GM19438 (cell line): ENCODE measurements at regions not wholly inside any gene's neighbourhood (a gene's known extent, or its start where the extent isn't known, plus 50 kb on each side); places are given as distances from the start of the nearest gene placed in this dataset.
"Not testable (repeated sequence)": the region's sequence is repeated elsewhere in the genome, so short reads cannot be mapped to it uniquely, and the experiment has no call there.

Experiments used
- ATAC-seq: cut with Tn5 transposase; IDR thresholded peaks from one replicate; pipeline ENCODE4 v1.9.1; 2021; ENCODE audit warnings: low read depth; ENCODE audit not compliant: unreplicated experiment

DNA sequence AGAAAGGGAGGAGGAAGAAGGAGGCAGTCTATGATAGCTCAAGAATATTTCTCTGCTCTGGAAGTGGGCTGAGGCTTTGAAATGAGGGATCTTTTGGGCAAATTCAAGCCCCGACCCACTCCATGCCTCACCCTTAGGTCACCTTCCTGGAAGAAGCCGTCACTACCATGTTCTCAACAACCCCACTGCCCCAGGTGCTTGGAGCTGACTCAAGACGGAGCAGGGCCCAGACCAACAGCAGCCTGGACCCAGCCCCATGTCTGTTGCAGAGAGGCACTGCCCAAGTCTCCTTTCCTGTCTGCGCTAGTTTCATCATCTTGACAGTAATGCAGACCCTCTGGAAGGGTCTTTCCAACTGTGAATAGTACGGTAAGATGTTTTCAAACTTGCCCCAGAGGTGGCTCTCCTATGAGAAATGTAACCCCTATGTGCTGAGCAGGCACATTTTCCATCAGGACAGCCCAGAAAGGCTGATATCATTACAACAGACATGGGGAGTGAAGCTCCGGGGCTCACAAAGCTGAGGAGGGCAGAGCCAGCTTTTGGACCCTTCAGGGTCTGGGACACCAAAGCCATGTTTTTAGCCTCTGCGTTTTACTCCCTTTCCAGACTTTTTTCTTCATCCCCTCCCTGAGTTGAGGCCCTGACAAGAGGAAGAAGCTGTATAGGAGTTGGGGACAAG lies 128.2 kb upstream of the LARP1 start:
- ATAC-seq, result no peak

- ATAC-seq, result no peak
Measured at GRCh38 chr5:154625031-154625430, 130.1 kb upstream of the LARP1 start.

- ATAC-seq, result no peak
Measured at GRCh38 chr5:154624341-154624740, 130.8 kb upstream of the LARP1 start.

DNA sequence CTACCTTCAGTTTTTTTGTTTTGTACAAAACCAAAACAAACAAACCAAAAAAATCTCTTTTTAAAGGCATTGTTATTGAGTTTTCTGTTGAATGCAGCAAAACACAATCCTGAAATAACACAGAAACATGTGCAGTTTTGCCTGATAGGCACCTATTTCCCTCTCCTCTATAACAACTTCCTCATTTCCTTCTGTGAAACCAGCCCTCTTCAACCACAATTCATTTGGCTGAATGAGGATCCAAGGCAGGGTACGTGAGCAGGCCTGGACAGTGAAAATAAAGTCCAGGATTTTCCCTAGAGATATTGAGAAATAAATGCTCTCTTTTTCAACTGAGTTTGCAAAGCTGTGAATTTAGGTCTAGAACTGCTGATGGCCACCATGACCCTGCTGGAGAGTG lies 134.8 kb upstream of the LARP1 start:
- no peak for ATAC-seq

DNA sequence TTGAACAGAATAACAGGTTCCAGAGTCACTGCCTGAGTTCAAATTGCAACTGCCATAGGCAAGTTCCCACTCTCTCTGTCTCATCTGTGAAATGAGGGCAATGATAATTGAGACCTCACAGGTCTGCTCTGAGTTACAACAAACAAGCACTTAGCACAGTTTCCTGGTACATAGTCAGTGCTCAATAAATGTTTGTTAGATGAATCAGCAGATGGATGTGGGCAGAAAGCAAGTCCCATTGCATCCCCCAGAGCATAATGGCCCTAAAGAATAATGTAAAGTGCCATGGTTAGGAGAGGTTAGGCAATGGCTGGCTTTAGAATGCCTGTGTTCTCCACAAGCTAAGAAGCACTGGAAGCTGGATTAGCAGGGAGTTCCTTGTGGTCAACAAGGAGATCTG lies 136.5 kb upstream of the LARP1 start:
- no peak for ATAC-seq

GRCh38 chr5:154614595-154614994 lies 136.6 kb upstream of the HAND1 start:
- ATAC-seq, result no peak

- no peak for ATAC-seq
Measured at GRCh38 chr5:154614125-154614524, 136.1 kb upstream of the HAND1 start.

GRCh38 chr5:154612666-154613065 lies 134.6 kb upstream of the HAND1 start:
- ATAC-seq, result no peak

- no peak for ATAC-seq
Measured at GRCh38 chr5:154611341-154611767, 133.3 kb upstream of the HAND1 start.

GRCh38 chr5:154610321-154611154 lies 132.5 kb upstream of the HAND1 start:
- ATAC-seq, result peak; percentile 99

GRCh38 chr5:154609251-154609650 lies 131.2 kb upstream of the HAND1 start:
- no peak for ATAC-seq

DNA sequence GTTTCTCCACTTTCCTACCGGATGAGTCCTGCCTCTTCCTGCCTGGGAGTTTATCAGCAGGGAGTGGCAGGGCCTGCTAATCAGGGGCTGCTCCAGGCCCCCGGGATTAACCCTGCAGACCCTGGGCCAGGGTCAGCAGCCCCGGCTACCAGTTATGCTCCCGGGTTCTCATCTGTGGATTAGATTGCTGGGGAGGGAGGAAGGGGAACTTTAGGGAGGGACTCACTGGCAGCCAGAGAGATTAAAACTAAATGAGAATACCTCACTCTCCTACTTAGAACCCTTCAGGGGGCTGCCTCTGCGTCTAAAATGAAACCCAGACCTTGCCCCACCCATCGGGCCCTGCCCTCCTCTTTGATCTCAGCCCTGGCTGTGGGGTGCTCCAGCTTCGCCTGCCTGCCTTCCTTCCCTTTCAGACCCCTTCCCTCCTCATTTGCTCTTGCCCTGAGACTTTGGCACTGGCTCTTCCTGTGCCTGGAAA lies 130.5 kb upstream of the HAND1 start:
- ATAC-seq, result no peak

GRCh38 chr5:154607746-154608145 lies 129.7 kb upstream of the HAND1 start:
- no peak for ATAC-seq

DNA sequence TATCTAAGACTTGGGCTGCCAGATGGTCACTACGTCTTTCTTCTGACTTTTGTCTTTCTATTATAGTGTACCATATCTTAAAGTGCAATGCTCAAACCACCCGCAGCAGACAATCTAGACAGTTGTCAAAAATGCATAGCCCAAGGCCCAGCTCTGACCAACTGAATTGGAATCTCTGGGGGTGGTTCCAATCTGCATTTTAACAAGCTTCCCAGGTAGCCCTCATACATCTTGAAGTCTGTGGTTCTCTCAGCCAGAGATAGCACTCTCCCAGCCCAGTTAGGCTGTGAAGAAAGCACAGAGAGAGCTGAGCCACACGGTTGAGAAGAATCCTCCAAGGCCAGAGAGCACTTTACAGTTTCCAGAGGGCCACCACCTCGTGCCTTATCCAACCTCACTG lies 128.2 kb upstream of the HAND1 start:
- no peak for ATAC-seq

DNA sequence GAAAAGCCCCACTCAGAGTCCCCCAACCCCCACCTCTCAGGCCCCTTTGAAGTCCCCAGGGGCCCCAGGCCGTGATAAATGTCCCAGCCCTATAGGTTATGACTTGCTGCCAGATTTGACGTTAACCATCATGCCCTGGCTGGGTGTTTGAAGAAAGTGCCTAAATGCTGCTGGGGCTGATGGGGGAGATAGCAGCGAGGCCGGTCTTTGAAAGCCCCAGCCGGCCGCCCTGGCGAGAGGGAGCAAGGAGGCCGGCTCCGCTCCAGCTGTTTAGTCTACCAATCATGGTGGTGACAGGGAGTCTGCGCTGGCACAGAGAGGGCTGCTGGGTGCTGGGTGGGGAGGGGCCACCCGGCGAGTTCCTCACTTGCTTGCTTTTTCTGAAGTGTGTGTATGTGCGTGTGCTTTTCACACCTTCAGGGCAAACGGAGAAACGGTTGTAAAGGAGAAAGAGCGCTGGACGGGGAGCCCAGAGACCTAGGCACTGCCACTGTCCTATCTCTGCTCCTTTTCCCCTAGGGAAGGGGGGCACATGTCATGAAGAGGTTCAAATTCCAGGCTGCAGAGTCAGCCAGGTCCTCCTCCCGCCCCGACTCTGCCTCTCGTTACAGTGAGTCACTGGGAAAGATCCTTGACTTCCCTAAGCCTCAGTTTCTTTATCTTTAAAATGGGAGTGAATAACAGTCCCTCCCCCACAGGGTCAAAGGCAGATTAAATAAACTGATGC lies 126.1 kb upstream of the HAND1 start:
- no peak for ATAC-seq

DNA sequence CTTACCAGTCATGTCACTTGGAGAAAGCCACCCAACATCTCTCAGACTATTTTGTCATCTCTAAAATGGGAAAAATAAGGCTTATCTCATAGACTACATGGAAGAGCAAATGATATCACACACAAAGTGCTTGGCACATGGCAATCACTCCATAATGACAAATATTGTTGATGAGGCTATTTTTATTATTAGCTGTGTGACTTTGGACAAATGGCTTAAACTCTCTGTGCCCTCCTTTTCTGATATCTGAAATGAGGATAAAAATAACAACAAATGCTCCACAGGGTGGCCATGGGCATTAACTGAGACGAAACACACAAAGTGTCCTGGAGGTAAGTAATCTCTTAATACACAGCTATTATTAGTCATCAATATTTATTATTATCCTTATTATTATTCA lies 125.5 kb upstream of the HAND1 start:
- ATAC-seq, result no peak

DNA sequence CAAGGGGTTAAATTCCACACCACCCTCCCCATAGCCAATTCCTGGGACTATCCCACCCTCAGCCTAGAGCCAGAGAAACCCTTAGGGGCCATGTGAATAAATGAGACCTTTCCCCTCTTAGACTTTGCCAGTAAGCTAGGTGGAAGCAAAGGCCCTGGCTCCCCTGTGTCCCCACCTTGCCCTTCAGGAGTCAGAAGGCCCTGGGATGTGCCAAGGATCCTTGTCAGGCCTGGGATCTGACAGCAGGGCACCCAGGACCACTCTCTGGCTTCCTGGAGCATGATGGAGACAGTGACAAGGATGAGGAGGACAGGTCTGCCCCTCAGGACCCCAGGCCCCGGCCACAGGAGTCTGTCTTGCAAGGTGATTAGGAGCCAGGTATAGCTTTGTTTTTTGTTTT lies 125.0 kb upstream of the HAND1 start:
- ATAC-seq, result no peak

- ATAC-seq, result no peak
Measured at GRCh38 chr5:154601014-154601413, 123.0 kb upstream of the HAND1 start.

- no peak for ATAC-seq
Measured at GRCh38 chr5:154598021-154598420, 120.0 kb upstream of the HAND1 start.

DNA sequence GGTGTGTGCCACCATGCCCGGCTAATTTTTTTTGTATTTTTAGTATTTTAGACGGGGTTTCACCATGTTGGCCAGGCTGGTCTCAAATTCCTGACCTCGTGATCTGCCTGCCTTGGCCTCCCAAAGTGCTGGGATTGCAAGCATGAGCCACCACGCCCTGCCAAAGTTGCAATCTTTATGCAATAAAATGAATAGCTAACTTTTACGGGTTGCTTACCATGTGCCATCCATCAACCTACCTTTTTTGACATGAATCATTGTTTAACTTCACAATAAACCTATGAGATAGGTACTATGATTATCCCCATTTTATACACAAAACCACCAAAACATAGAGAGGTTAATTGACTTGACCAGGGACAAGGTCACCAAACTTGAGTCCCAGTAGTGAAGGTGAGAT lies 118.8 kb upstream of the HAND1 start:
- not testable (repeated sequence) for ATAC-seq

DNA sequence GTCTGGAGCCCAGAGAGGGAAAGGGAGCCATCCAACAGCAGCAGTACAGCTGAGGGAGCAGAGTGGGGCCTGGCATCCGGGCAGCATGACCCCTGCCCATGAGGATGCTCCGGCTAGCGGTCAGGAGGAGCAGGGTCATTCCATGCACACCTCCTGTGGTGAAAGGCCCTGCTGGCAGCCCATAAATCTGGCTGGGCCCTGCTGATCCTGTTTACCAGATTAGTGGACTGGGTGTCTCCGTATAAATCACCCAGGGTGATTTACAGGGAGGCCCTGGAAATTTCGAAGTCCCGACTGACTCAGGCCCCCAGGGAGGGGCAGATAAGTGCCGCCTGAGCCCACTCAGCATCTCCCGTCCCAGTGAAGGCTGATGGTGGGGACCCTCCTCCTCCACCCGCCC lies 117.6 kb upstream of the HAND1 start:
- no peak for ATAC-seq
